ENCODE measurements at regions not wholly inside any gene's neighbourhood (a gene's known extent, or its start where the extent isn't known, plus 50 kb on each side); places are given as distances from the start of the nearest gene placed in this dataset.
"Not testable (repeated sequence)": the region's sequence is repeated elsewhere in the genome, so short reads cannot be mapped to it uniquely, and the experiment has no call there.

DNA sequence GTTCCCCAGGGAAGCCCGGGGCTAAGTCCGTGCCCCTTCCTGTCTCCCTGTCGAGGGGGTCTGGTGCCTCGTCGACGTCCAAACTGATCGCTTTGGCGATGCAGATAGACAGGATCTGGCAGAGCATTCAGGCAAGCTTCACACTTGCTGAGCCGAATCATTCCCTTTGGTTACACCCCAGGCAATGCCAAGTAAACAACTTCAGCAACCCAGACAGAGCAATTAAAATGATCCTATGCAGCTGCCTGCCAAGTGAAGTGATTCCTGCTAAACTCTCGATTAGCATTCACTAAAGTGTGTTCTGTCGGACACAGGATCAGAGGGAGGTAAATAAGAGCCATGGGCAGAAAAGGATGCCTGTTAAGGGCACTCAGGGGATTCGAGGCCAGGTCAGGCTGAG lies 108.2 kb upstream of the RAB12 start:
- DNase-seq, result no peak

DNA sequence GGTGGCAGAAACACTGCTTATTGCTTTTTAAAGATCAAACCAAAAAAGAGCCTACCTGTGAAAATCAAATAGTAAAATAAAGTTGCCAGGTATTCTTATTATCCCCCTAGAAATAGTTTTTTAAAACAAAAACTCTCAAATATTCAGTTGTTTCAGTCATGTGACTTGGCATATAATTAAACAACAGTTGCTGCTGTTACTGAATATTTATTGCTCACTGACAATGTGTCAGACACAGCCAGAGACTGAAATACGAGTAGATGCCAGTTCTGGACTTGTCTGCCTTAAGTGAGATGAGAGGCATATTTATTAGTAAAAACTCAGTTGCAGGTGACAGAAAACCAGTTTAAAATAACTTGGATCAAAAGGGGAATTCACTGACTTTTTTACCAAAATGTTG lies 106.0 kb upstream of the RAB12 start:
- DNase-seq, result no peak

DNA sequence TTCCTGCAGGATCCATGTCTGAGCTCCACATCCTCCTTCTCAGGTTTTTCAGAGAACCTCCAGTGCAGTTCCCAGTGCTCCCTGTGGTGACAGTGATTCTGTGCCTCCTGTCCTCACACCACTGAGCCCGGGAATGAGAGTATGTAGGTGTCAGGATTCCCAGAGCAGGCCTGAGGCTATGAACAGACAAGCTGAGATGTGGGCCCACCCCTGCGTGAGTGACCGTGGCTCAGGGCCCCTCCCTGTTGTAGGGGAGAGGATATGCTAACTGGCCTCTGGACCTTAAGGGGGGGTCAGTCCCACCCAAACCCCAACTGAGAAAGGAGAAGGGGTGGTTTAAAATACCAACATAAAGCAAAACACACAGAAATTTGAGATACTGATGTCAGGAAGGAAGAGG lies 104.8 kb upstream of the RAB12 start:
- DNase-seq, result no peak

DNA sequence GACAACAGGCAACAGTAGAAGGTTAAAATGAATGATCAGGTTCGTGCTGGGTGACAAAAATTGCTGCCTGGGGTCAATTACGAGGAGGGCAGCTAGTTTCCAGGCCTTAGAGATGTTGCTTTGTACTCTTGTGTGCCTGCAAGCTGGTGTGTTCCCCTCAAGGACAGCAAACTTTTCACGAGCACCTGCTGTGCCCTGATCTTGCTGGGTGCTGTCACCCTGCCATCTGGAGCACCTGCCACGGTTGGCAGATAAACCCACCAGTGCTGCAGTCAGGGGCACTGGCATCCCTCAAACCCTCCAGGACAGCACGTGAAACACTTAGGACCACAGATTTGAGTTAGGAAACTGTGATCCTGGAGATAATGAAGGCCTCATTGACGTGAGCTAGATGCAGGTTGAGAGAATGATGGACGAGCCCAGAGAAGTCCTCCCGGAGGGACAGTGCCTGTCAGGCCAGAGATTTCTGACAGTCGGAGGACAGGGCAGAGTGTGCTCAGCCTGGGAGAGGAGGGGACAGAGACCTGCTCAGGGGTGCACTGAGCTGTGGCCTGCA lies 104.3 kb upstream of the RAB12 start:
- DNase-seq, result no peak

DNA sequence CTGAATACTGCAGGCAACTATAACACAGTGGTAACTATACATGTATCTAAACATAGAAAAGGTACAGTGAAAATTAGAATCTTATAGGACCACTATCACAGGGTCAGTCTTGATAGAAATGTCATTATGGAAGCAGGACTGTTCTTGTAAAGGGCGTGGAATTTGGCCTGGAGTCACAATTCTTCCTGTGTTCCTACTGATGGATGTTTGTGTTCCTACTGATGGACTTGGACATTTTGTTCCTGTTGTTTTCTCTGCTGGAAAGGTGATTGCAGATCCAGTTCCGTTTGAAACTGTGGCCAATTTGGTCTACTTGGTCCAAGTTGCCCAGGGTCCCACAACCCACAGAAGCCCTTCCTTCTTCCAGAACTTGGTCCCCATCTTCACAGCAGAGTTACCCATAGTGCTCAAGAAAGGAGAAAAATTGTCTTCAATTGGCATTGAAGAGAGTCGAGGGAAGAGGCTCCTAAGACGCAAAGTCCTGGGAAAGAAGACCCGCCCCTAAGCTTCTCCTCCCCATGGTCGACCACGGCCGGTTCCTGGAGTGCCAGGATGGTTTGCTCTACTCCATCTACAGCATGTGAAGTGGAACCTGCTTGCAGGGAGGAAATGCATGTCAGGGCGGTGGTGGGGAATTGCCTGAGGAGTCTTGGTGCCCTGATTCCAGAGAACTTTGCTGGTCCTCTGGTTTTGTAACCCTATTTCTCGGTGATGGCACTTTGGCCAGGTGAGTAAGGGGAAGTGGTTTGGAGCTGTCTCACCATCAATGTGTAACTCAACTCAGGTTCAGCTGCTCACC lies 102.8 kb upstream of the RAB12 start:
- no peak for DNase-seq

DNA sequence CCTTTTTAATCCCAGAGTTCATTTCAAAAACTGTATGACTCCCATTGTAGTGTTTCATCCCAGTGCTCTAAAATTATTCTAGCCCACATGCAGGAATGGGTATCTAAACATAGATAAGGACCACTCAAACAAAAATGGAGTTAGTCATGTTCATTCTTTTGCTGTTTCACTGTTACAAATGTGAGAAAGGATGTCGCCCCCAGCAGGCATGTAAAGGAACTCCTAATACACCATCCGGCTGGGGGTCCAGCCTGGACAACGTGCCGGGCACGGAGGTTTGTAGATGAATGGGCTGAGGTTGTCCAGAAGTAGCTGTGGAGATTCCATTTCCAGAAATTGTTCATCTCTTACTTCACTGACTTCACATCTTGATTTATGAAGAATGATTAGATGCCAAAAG lies 101.9 kb upstream of the RAB12 start:
- DNase-seq, result no peak

DNA sequence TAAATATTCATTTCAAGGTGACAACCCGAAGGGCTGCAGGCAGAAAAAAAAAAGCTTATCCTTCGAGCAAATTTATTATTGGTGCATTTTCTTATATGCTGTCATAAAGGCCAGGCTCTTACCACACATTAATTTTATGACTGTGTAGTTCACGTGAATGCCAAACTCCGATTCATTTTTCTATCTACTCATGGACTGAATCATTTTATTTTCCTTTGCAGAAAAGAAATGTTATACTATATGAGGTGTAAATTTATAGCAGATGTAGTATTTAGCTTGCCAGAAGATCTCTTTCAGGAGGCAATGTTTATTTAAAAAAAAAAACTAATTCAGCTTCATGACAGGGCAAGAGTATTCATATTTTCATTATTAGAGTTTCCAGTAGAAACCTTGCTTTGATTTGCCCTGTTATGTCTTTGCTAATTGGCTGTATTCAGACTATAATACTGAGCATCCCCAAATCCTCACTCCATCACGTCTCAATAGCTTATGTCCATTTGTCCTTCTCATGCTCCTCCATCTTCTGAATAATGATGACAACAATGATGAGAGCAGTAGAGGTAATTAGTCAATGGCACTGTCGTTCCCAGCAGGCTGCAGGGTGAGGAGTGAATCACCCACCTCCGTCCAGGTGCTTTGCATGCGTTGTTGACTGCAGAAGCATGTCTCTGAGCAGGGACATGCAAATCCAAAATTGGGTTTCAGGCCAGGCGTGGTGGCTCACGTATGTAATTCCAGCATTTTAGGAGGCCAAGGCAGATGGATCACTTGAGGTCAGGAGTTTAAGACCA lies 101.1 kb upstream of the RAB12 start:
- DNase-seq, result no peak

DNA sequence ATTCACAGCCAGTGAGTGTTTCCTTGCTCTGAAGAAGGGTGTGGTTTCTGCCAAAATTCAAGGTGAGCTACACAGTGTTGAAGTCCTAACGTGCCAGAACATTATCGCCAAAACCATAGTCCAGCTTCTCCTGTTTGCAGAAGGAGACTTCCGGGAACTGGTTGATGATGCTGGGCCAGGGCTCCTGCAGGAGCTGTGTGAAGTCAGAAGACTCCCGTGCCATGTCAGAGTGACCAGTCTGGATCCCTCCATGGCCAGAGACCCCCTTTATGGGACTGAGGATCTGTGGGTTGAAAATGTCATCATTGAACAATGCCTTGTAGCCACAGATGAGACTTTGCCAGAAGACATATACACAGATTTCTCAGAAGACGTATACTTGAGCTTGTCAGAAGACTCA lies 96.0 kb upstream of the RAB12 start:
- no peak for DNase-seq

DNA sequence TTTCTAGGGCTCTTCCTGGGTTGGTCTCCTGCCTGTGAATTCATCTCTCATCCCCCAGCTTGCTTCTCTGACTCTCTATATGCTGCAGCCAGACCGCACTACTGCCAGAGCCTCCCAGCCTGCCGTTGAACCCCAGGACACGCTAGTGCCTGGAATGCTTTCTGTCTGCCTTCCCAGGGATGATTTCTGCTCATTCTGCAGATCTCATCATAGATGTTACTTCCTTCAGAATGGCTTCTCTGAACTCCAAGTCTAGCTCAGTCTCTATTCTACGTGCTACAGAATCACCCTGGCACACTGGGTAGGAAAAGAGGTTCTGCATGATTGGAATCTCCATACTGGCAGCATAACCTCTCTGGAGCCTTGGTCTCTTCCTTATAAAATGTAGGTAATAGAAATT lies 94.8 kb upstream of the RAB12 start:
- no peak for DNase-seq

DNA sequence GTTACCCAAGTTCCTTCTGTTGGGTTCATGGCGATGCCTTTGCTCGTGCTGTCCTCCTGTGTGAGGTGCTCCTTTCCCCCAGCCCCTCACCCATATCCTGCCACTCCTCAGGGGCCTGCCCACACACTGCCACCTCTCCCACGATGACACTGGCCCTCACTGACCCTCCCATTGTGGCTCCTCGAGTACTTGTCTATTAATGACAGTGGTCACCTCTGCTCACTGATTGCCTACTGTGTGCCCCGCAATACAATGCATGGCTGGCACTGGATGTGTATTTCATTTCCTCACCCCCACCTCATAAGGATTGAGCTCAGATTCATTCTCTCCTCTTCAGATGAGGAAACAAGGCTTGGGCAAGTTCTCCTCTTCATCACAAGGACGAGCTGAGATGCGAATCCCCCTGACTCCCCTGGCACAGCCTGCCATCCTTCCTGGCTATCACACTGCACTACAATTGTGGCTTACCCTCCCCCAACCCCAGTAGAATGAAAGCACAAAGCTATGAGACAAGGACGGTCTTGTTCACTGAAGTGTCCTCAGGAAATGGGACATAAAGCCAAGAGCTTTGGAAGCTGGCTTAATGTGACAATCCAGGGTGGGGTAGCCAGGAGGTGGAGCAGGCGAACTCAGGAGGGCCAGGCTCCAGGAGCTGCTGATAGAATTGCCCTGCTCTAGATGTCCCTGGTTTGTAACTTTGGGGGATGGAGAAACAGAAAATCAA lies 93.9 kb upstream of the RAB12 start:
- DNase-seq, result no peak

DNA sequence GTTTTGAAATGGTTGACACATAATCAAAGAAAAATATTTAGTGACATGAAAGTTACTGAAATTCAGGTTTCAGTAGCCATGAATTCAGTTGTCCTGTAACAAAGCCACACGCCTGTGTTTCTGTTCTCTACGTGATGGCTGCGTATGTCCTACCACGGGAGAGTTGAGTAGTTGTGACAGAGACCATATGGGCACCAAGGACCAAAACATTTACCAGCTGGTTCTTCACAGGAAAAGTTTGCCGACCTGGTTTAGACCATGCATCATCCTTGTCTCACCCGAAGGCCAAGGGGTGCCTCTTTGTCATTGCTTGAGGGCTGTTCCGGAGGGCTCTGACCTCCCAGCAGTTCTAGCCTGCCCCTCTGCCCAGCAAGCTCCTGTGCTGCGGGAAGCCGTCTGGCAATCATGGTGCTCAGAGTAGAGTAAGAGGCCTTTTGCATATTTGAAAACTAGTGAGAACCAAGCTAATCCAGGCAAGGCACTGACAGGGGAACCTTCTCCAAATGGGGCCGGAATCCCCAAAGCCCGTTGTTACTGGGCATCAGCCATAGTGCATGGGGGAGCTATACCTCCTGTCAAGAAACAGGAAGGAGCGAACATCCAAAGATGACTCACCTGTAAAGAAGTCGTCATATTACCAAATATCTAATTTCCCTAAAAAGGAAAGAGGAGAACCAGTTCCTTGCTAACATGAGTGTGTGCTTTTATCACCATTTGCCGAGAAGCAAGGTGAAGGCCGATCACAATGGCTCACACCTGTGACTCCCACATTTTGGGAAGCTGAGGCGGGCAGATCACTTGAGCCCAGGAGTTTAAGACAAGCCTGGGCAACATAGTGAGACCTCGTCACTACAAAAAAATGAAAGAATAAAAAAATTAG lies 92.6 kb upstream of the RAB12 start:
- DNase-seq, result no peak

DNA sequence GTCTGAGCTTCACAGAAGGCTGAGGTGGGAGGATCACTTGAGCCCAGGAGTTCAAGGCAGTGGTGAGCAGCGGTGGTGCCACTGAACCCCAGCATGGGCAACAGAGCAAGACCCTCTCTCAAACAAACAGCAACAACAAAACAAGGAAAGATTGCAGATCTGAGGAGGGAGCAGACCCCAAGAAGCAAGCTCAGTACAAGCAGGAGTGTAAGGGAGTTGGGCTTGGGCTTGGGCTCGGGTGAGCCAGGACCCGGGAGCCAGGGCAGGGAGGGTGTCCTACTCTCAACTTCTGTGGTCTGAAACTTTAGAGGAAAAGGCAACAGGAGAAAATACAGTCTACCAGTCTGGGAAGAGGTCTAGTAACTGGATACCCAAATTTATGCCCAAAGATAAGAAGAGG lies 92.0 kb upstream of the RAB12 start:
- no peak for DNase-seq

DNA sequence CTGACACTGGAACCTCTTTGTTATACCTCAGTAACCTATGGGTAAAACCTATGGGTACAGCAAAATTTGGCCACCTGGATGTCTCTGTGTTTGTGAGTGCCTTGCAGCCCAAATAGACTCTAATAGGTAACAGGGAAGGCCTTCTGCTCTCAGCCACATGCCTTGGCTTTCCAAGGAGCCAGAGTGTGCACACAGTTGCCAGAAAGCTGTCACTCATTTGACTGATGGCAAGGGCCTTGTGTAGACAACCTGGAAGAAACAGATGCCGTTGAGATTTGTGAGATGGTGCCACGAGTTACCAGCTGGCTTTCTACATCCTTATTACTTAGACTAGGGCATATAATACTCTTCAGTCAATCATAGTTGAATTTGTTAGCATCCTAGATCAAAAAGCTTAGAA lies 90.1 kb upstream of the RAB12 start:
- DNase-seq, result peak; percentile 97

DNA sequence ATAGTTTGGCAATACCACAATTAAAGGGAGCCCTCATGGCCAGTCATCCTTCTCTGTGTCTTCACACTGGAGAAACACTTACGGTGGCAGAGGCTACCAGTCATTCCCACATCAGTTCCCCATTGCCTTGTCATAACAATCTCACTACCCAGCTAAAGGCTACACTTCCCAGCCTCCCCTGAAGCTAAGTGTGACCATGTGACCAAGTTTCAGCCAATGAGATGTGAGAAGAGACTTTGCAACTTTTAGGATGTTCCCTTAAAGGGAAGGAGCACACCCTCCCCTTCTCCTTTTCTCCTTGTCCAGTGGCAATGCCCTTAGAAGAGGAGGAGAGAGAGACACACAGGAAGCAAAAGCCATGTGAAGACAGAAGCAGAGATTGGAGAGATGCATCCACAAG lies 89.0 kb upstream of the RAB12 start:
- DNase-seq, result no peak

DNA sequence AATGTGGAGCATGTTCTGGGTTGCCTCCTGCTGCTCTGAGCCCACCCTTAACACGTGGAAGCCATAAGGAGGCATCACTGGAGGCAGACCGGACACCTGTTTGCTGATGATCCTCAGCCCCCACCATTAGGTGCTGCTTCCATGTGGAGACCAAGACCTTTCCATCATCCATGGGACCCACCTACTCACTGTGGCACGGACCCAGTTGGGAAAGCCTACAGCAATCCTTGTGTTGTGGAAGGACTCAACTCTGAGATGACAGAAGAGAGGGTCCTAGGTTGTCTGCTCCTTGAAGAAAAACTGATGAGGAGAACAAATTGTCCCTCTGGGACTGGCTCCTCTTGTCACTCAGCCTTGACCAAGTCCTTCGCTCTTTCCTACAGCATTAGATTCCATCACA lies 86.5 kb upstream of the RAB12 start:
- DNase-seq, result no peak

DNA sequence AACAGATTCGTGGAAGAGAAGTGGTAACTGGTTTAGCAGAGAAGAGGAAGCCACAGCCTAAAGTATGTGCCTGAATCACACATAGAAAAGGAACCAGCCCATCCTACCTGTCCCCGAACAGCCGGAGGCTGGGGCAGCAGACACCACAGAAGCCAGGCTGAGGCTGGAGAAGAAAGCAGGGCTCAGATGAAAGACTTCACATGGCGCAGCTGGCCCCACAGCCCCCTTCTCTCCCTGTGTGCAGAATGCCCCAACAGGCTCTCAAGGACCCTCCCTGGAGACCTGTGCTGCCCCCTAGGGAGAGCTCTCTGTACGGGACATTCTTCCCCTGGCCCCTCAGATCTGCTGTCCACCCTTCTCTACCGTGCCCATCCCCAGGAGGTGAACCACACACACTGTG lies 83.5 kb upstream of the RAB12 start:
- DNase-seq, result no peak

DNA sequence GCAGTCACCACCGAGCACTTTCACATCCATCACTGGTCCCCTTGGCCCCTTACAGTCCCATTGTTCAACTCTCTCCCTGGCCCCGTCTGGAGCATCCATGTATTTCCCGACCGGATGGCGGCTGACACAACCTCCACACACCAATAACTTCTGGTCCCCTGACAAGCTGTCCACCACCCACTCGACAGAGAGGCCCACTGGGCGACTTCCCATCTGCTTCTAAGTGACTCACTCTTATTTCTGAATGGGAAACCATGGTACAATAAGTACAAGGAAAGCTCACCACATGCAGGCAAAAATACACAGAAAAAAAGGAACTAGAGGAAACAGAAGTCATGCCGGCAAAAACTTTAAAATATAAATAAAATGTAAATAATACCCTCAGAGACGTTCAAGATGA lies 82.9 kb upstream of the RAB12 start:
- no peak for DNase-seq

DNA sequence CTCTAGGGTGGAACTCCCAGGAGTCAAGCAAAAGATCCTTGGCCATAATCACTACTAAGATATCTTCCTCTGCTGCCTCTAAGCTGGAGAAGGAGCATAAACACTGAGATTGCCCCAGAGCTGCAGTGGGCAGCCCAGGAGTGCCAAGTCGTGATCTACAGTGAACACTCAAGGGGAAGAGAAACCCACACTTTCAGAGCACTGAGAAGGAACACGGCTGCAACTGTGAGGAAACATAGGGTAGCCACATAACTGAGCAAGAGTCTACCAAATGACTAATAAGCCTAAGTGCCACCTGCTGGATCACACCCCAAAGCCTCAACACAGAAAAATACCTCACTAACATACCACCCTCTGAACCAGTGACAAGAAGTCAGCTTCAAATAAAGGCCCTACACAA lies 79.6 kb upstream of the RAB12 start:
- no peak for DNase-seq

DNA sequence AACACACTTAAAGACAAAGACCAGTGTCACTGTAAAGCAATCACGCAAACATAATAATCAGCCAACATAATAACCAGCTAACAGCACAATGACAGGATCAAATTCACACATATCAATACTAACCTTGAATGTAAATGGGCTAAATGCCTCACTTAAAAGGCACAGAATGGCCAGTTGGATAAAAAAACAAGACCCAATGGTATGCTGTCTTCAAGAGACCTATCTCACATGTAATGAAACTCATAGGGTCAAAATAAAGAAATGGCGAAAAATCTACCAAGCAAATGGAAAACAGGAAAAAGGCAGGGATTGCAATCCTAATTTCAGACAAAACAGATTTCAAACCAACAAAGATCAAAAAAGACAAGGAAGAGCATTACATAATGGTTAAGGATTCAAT lies 78.2 kb upstream of the RAB12 start:
- DNase-seq, result not testable (repeated sequence)

DNA sequence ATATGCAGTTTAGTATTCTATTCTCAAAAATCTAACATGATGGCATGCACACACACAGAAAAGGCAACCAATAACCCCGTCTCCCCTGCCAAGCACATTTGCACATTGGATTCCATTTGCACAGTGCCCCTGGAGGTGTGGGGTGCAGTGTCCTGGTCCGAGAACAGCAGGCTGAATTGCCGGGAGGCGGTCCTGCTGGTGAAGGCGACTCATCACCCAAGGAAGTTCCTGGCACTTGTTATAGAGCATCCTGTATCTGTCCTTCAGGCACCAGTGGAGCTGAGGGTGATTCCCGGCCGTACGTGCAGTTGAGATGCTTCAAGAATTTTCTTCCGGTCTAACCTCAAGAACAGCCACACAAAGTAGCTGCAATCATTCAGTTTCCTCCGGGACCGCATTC lies 73.0 kb upstream of the RAB12 start:
- no peak for DNase-seq

DNA sequence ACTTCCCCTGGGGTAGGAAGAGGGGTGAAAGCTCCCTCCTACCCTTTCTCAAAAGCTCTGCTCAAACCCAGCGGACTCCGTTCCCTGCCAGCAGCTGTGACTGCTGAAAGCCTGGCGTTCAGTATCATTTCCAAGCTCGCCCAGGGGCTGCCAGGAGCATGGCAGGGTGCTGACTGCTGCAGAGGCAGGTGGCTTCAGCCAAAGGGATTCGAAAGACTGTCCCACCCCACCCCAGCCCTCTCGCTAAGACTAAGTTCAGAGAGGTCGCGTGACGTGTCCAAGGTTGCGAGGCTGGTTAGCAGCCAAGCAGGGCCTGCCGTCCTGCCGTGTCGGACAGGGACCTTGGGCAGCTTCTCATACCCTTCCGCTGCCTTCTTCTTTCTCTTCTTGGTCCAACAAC lies 72.3 kb upstream of the RAB12 start:
- DNase-seq, result no peak

DNA sequence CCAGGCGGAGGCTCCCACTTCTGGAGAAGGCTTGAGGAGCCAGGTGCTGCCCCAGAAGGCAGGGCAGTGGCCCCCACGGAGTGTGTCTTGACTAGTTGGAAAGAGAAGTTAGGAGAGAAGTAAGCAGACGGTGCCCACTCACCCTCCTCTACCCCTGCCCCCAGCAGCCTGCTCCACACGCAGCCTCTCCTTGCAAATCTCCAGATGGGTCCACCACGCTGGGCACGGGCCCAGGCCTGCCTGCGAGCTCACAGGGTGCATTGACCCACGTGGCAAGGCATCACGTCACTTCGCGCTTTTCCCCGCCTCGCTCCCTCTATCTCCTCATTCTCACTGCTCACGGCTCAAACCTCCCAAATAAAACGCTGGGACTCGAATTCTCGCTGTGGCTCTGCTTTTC lies 71.8 kb upstream of the RAB12 start:
- no peak for DNase-seq

DNA sequence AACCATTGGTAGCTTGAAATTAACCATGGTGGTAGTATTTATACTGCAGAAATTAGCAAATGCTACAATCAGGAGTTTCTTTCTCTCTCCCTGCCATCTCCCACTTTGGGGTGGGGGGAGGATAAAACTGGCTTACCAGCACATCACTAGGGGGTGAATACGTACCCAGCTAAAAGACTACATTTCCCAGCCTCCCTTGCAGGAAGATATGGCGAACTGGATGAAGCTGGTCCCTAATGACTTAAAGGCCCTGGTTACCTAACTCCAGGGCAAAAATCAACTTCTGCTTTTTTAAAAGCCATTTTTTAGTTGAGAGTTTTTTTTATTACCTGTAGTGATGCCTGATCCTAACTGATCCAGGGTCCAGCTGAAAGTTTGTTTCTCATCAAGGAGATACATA lies 70.3 kb upstream of the RAB12 start:
- no peak for DNase-seq

Measured in DMS 273 treated with DMSO at 0.1 percent for 48 hours (cell line).